NCI-H69 (cell line): ENCODE measurements at regions not wholly inside any gene's neighbourhood (a gene's known extent, or its start where the extent isn't known, plus 50 kb on each side); places are given as distances from the start of the nearest gene placed in this dataset.
A peak's percentile ranks its signal among the peaks of the same experiment; 100 is the strongest.

Experiments used
- DNase-seq: peaks from one replicate; lab custom pipeline; 2025; lab: John Stamatoyannopoulos, UW

DNA sequence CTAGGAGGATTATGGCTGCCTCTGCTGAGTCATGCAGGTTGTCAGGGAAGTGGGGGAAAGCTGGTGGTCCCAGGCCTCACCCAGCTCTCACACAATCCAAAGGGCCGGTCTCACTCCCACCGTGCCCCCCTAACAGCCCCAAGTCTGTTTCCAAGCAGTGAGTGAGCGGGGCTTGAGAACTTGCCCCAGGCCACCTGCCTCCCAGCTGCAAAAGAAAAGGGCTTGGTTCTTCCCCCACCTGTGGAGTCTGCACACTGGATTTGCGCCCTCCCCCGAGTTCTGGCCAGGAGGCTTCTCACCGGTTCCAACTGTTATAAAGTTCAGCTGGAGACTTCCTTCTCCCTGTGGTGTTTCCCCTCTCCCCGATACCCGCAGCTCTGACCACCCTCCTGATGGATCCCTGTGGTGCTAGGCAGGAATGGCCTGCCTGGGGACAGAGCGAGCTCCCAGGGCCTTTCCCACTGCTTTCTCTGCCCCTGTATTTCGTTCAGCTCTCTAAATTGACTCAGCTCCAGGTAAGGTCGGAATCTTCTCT lies 222.3 kb downstream of the BARHL2 start:
- peak; percentile 79 for DNase-seq

DNA sequence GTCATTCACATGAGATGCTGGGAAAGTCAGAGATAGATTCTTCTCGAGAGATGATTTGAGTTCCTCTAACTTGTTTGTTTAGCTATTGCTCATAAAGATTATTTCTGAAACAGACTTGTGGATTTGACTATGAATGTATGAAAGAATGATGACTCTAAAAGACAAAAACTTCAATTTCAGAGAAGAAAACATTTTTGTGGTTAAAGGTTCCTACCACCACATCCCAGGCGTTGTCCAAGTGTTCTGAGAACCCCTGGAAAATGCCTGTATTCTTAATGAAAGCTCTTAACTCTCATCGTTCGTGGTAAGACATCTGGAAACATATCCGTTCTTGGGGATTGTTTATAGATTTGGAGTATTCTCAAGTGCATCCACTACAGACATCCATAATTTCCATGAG lies 228.7 kb downstream of the BARHL2 start:
- no peak for DNase-seq

GRCh38 chr1:90486996-90487395 lies 230.1 kb downstream of the BARHL2 start:
- no peak for DNase-seq

- DNase-seq = no peak
These were observed 230.8 kb downstream of the BARHL2 start for GRCh38 chr1:90486134-90486824.

DNA sequence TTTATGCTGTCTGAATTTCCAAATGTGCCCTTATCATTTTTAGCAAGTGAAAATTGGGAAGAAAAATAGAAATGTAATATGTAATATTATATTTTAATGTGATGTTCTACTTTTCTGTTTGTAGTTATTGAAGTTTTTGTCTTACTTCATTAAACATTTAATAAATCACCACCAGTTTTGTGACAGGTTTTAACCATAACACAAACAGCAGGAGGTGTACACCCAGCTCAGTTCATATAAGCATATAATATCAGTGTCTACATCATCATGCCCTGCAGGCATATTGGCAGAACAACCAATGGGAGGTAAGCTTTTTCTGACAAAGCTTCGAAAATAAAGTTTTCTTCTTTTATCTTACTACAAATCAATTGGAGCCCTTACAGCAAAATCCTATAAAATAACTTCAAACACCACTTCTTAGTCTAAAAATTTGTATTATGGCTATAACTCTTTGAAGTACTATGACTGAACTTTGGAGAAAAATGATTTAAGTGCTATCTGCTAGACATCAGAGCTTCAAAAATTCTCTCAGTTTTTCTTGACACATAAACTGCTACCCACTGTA lies 236.7 kb downstream of the BARHL2 start:
- peak; percentile 80 for DNase-seq

GRCh38 chr1:90476994-90477393 lies 240.1 kb downstream of the BARHL2 start:
- DNase-seq = no peak

- DNase-seq = no peak
These were observed 240.7 kb downstream of the BARHL2 start for GRCh38 chr1:90476411-90476810.

DNA sequence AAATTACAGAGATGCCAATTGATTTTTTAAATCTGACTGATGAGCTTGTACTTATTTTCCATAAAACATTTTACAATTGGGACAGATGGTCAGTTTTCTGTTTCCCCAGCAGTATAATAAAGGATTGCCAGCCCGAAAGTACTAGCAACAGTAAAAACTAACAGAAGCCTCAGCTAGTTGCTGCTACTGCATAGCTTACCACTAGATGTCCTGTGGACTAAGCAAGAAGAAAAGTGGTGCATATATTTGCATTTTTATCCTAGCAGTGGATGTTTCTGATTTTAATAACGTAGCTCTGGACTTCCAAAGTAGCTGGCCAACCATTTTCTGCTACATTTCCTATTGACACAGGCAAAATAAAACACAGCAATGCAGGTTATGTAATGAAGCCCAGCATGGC lies 241.5 kb downstream of the BARHL2 start:
- DNase-seq = peak; percentile 69

DNA sequence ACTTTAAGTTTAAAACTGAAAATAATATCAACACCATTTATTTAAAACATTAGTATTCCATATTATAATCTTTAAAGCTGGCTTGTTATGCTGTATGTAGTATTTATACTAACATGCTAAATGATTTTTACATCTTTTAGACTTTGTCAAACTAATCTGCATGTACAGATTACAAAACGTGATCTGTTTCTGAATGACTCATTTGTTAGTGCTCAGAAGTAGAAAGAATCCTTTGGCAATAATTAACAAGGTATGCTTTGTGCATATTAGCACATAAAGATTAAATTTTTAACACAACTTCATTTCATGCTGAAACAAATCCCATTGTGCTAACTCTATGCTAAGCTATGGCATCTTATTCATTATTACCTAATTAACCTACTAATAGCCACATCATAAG lies 242.4 kb downstream of the BARHL2 start:
- no peak for DNase-seq

DNA sequence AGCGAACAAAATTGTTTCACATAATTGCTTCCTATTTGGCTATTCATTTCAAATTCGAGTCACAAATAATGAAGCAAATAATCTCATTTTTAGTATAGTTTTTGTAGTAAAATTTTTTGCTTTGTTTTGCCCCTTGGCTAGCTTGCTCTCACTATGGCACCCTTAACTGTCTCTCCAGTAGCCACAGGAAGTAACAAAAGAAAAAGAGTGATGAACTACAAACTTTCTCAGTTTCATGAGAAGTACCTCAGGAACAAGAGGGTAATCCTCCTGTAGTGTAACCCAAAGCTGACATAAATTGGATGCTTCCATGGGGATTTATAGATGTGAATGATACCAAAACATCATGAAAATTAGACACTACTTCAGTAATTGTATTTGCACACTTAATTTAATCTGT lies 242.9 kb downstream of the BARHL2 start:
- DNase-seq = no peak

DNA sequence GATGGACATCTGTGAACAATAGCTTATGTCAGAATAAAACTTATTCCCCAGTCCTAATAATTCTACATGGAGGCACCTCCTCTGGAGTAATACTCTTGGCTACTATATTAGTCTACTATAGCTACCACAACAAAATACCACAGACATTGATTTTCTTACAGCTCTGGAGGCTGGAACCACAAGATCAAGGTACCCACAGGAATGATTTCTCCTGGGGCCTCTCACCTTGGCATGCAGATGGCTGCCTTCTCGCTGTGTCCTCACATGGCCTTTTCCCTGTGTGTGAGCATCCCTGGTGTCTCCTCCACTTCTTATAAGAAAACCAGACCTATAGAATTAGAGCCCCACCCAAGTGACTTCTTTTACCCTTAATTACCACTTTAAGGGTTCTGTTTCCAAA lies 244.3 kb downstream of the BARHL2 start:
- DNase-seq = no peak

- DNase-seq = no peak
These were observed 257.5 kb downstream of the BARHL2 start for GRCh38 chr1:90459570-90459969.

DNA sequence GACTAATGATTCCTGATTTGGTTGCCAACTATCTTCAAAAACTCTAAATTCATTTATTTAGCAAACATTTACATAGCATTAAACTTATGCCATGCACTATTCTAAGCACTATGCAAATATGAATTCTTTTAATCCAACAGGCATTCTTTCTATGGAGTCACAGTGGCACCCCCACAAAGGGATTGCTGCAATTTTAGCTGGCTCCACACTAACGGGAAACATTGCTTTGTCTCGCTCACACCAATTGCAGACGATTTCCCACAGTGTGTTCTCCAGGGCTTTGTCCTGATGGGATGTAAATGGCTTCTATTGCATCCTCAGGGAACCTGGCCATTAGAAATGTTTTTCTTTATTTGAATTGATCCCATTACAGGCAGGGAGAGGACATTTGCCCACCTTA lies 259.1 kb downstream of the BARHL2 start:
- peak; percentile 23 for DNase-seq

GRCh38 chr1:90452491-90452890 lies 264.6 kb downstream of the BARHL2 start:
- no peak for DNase-seq

DNA sequence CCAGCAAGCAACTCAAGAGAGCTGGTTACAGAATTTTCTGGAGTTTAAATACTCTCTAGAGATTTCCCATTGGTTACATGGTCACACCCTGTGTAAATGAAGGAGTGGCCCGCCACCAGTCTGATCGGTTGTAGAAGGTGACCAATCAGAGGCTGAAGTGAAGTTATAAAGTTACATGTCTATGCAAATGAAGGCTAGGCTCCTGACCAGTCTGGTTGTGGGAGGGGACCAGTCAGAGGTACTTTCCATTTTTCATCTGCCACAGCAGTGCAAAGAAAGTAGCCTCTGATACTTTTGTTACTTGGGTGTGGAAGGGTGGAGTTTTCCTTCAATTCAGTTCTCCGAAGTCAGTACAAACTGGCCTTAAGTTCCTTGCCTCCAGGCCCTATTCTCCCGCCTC lies 273.7 kb downstream of the BARHL2 start:
- DNase-seq = no peak

GRCh38 chr1:90435351-90435750 lies 281.8 kb downstream of the BARHL2 start:
- DNase-seq = no peak

DNA sequence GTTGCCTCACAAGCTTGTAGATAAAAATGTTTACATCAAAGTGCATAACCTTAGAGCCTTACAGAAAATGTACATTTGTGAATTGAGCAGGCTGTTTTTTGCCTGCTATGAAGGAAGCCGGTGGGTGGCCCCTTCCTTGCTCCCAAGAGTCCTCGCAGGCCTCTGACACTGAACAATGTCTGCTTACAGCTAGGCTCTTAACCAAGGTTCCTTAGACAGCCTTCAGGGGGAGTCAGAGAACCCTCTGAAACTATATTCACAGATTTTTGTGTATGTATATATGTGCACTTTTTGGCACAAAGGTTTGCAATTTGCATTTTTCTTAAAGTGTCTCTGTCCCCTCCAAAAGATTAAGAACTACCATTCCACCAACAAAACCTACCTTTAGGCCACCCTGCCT lies 282.6 kb downstream of the BARHL2 start:
- peak; percentile 35 for DNase-seq

- no peak for DNase-seq
These were observed 300.0 kb downstream of the BARHL2 start for GRCh38 chr1:90417126-90417525.

GRCh38 chr1:90414201-90414600 lies 302.9 kb downstream of the BARHL2 start:
- no peak for DNase-seq

DNA sequence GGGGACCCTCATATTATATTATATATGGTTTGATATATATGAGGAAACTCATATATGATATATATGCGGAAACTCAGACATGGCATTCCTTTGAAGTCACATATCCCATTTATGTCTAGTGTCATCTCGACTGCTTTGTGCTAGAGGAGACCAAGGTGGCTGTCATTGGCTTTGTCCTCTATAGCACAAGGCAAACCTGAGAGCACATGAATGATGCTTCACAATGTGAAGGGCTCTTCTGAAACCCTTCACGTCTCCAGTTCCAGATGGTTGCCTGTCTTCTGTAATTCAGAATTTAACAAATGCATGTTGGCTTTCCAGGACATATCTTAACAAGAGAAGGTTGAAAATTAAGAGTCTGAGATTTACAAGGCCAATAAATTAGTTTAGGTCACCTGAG lies 303.6 kb downstream of the BARHL2 start:
- no peak for DNase-seq

GRCh38 chr1:90412563-90412962 lies 304.5 kb downstream of the BARHL2 start:
- no peak for DNase-seq

DNA sequence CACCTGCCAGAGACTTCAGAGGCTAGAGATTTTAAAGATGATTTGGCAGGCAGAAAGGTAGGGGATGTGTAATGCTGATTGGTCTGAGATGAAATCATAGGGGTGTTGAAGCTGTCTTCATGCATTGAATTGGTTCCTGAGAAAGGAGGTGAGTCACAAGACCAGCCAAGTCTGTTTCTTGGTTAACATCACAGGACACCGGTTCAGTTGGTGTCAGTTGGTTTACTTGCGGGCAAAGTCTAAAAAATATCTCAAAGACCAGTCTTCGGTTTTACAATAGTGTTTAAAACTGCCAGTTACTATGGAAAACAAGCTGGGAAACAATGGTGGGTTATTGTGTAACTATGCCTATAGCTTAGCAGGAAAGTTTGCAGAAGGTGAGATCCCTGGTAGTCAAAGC lies 305.9 kb downstream of the BARHL2 start:
- no peak for DNase-seq

GRCh38 chr1:90407737-90408136 lies 309.4 kb downstream of the BARHL2 start:
- DNase-seq = no peak

GRCh38 chr1:90405726-90406125 lies 311.4 kb downstream of the BARHL2 start:
- DNase-seq = peak; percentile 23
